Stomach (tissue), 8 donors: ENCODE measurements at regions not wholly inside any gene's neighbourhood (a gene's known extent, or its start where the extent isn't known, plus 50 kb on each side); places are given as distances from the start of the nearest gene placed in this dataset.

Experiments used
- DNase-seq, 2 donors: peaks; one replicate each; pipeline versions ENCODE4 v3.0.0 to v3.0.0-alpha.2; 2013 to 2019
- H3K27ac ChIP-seq, 5 donors: fragments of 200-600 bp in 4 of 5; sonication (generic) in 4 of 5; one replicate each; pipeline ENCODE4 v1.5.1; 2013 to 2019; ENCODE audit warnings: mild to moderate bottlenecking in 1 of 5, moderate library complexity in 1 of 5
- H3K27me3 ChIP-seq, 3 donors: fragments of 200-600 bp; sonication (generic); one replicate each; pipeline ENCODE4 v1.5.1; 2017 to 2019; ENCODE audit warnings: mixed run types in 1 of 3
- H3K36me3 ChIP-seq, 4 donors: fragments of 200-600 bp; sonication (generic); 1 replicate in 3 of 4; 2 replicates in 1 of 4; pipeline ENCODE4 v1.5.1; 2016 to 2019
- H3K4me1 ChIP-seq, 4 donors: fragments of 200-600 bp; sonication (generic); one replicate each; pipeline ENCODE4 v1.5.1; 2016 to 2019
- H3K4me3 ChIP-seq, 4 donors: fragments of 200-600 bp; sonication (generic) in 3 of 4; one replicate each; pipeline ENCODE4 v1.5.1; 2016 to 2019; ENCODE audit warnings: mild to moderate bottlenecking in 1 of 4
- H3K9me3 ChIP-seq, 4 donors: fragments of 200-600 bp; sonication (generic); one replicate each; pipeline ENCODE4 v1.5.1; 2016 to 2019
- CTCF ChIP-seq, 7 experiments: fragments of 450-650 bp in 4 of 7; fragments of 200-600 bp in 3 of 7; sonication (generic) in 3 of 7; IDR thresholded peaks; one replicate each; pipeline ENCODE4 v1.5.1; 2016 to 2019; ENCODE audit warnings: antibody characterized with exemption in 7 of 7, control low read depth in 2 of 7, mild to moderate bottlenecking in 1 of 7
- EP300 ChIP-seq: sonication (generic); formaldehyde crosslinking; IDR thresholded peaks from one replicate; pipeline ENCODE4 v1.6.1; 2017; ENCODE audit warnings: antibody characterized with exemption
- POLR2A ChIP-seq, 4 donors: fragments of 450-650 bp; IDR thresholded peaks; one replicate each; pipeline ENCODE4 v1.6.1; 2016; ENCODE audit warnings: antibody characterized with exemption in 4 of 4, control low read depth in 2 of 4, mild to moderate bottlenecking in 1 of 4, moderate library complexity in 1 of 4
- POLR2AphosphoS5 ChIP-seq, 3 donors: sonication (generic); formaldehyde crosslinking; IDR thresholded peaks; one replicate each; pipeline ENCODE4 v1.6.1; 2016; ENCODE audit warnings: antibody characterized with exemption in 3 of 3
- WGBS, 5 donors: extraction: QIAGEN DNeasy Blood & Tissue Kit in 3 of 5; methylation state at CpG; one replicate each; pipeline versions ENCODE4 v1.1.5 to v1.1.7; 2013 to 2018; 5-methylcytosine and 5-hydroxymethylcytosine counted together
- intact Hi-C: fragments of 100-400 bp; cut with DNase I; formaldehyde crosslinking; loops from one replicate; pipeline ENCODE4 v1.15.1; 2023; ENCODE audit warnings: low total_unique reads
- donor health status: healthy with polysubstance abuse.
- donor health status: Bipolar disorder and iron deficiency.
- donor health status: healthy.

- no peaks in the 10 kb centered on the region for H3K27me3 ChIP-seq
- TF ChIP-seq CTCF (IDR thresholded peaks at IDR 0.05) = no peak
- TF ChIP-seq POLR2A (IDR thresholded peaks at IDR 0.05) = no peak
- no peak for TF ChIP-seq EP300
- no peak for TF ChIP-seq POLR2AphosphoS5 (IDR thresholded peaks at IDR 0.05)
Measured at GRCh38 chr4:134471569-134471968, 270.0 kb upstream of the PABPC4L start.

GRCh38 chr4:134470544-134470943 is 269.0 kb upstream of the PABPC4L start:
- no peak overlapping the region for H3K27ac ChIP-seq
- 2 to 18% (median 8%) methylated on average over 2 of the region's 2 CpGs for WGBS, 5 donors
- no peak overlapping the region for H3K4me3 ChIP-seq
- H3K4me1 ChIP-seq = no peaks in the 10 kb centered on the region
- TF ChIP-seq CTCF (IDR thresholded peaks at IDR 0.05) = peak in 4 of 7 experiments; percentile 22 to 33 (median 29)
- TF ChIP-seq POLR2A (IDR thresholded peaks at IDR 0.05) = no peak
- TF ChIP-seq POLR2AphosphoS5 (IDR thresholded peaks at IDR 0.05) = no peak
- no peaks in the 10 kb centered on the region for H3K9me3 ChIP-seq
- no peaks in the 10 kb centered on the region for H3K36me3 ChIP-seq
- peak; percentile 28 to 65 for DNase-seq
- intact Hi-C loops = no loop called here
- no peaks in the 10 kb centered on the region for H3K27me3 ChIP-seq

More at GRCh38 chr4:134471569-134471968, 270.0 kb upstream of the PABPC4L start:
- Histone ChIP-seq H3K36me3 (no peaks in the 10 kb centered on the region), H3K4me3 (no peak overlapping the region), H3K4me1 (no peaks in the 10 kb centered on the region), H3K9me3 (no peaks in the 10 kb centered on the region), H3K27ac (no peak overlapping the region)
- DNase-seq = no peak
- 89 to 97% (median 96%) methylated on average over 1 of the region's 1 CpG for WGBS, 5 donors
- intact Hi-C loops = no loop called here

- intact Hi-C loops = no loop called here
- Histone ChIP-seq H3K9me3 (no peaks in the 10 kb centered on the region), H3K27ac (no peak overlapping the region), H3K36me3 (no peaks in the 10 kb centered on the region), H3K27me3 (no peaks in the 10 kb centered on the region), H3K4me1 (no peaks in the 10 kb centered on the region), H3K4me3 (no peak overlapping the region)
- no peak for TF ChIP-seq POLR2A (IDR thresholded peaks at IDR 0.05)
- peak in 1 of 2 donors; percentile 6 for DNase-seq
Measured at GRCh38 chr4:134465417-134465816, 263.8 kb upstream of the PABPC4L start.

- DNase-seq = no peak
- intact Hi-C loops = no loop called here
- Histone ChIP-seq H3K27me3 (no peaks in the 10 kb centered on the region), H3K27ac (no peak overlapping the region), H3K4me1 (no peaks in the 10 kb centered on the region), H3K36me3 (no peaks in the 10 kb centered on the region), H3K4me3 (no peak overlapping the region), H3K9me3 (no peaks in the 10 kb centered on the region)
- TF ChIP-seq EP300 = no peak
- TF ChIP-seq CTCF (IDR thresholded peaks at IDR 0.05) = no peak
- TF ChIP-seq POLR2AphosphoS5 (IDR thresholded peaks at IDR 0.05) = no peak
- no peak for TF ChIP-seq POLR2A (IDR thresholded peaks at IDR 0.05)
- 66 to 82% (median 77%) methylated on average over 5 of the region's 5 CpGs for WGBS, 5 donors
Measured at GRCh38 chr4:134463771-134464170, 262.2 kb upstream of the PABPC4L start.

- 19 to 36% (median 31%) methylated on average over 1 of the region's 1 CpG for WGBS, 5 donors
- no peak for DNase-seq
- Histone ChIP-seq H3K4me3 (no peak overlapping the region), H3K27ac (no peak overlapping the region), H3K9me3 (no peaks in the 10 kb centered on the region), H3K4me1 (no peaks in the 10 kb centered on the region), H3K27me3 (no peaks in the 10 kb centered on the region), H3K36me3 (no peaks in the 10 kb centered on the region)
- TF ChIP-seq CTCF (IDR thresholded peaks at IDR 0.05) (no peak), EP300 (no peak), POLR2A (IDR thresholded peaks at IDR 0.05) (no peak)
- intact Hi-C loops = no loop called here
Measured at GRCh38 chr4:134426821-134427220, 225.2 kb upstream of the PABPC4L start.
